GM12878 (cell line): ENCODE measurements at regions not wholly inside any gene's neighbourhood (a gene's known extent, or its start where the extent isn't known, plus 50 kb on each side); places are given as distances from the start of the nearest gene placed in this dataset.

Experiments
- HDAC6 ChIP-seq: fragments of 200-600 bp; sonication (generic); IDR thresholded peaks from one replicate; pipeline ENCODE4 v1.8.0; 2017; ENCODE audit warnings: antibody characterized with exemption; ENCODE audit not compliant: unreplicated experiment
- POLR2AphosphoS2 ChIP-seq: IDR thresholded peaks from 2 replicates; pipeline ENCODE4 v1.6.1; 2011; ENCODE audit warnings: low read depth, mild to moderate bottlenecking, low read length, improper control_type of control experiment, moderate library complexity
- RCOR1 ChIP-seq: conservative IDR thresholded peaks from 2 replicates; pipeline ENCODE4 v1.6.1; 2012; ENCODE audit warnings: low read depth, low read length, improper control_type of control experiment
- RELA ChIP-seq: fragments of 450-650 bp; IDR thresholded peaks from 2 replicates; pipeline ENCODE4 v1.8.0; 2014; ENCODE audit warnings: borderline replicate concordance; ENCODE audit not compliant: partially characterized antibody
- ZBTB33 ChIP-seq: fragments of 450-650 bp; IDR thresholded peaks from 2 replicates; pipeline ENCODE4 v1.6.1; 2017; ENCODE audit warnings: mild to moderate bottlenecking
- ZNF274 ChIP-seq: IDR thresholded peaks from one replicate; pipeline ENCODE4 v1.8.0; 2011; ENCODE audit not compliant: insufficient read length, insufficient read depth

- TF ChIP-seq POLR2AphosphoS2 (no peak), HDAC6 (no peak), ZBTB33 (no peak), RCOR1 (no peak), RELA (no peak), ZNF274 (no peak)
Measured at GRCh38 chr22:42320443-42321416, 50.3 kb upstream of the TCF20 start (continued).
